ENCODE measurements at regions not wholly inside any gene's neighbourhood (a gene's known extent, or its start where the extent isn't known, plus 50 kb on each side); places are given as distances from the start of the nearest gene placed in this dataset.

DNA sequence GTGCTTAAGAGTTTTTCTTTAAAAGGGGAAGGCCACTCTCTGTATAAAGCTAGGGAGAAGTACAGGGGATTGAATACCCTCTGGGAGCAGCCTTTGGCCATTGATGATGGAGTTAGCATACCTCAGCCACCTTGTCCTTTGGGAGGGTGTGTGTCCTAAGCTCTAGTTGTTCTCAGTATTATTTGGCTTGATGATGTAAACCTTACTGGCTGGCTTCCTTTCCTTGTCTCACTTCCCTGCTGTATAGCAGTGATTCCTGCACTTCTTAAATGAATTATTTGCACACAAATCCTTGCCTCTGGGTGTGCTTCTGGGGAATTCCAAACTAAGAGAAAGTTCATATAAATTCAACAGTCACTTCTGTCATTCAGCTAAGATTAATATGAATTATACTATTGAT is 234.9 kb upstream of the RIOK2 start (continued):
- TF ChIP-seq, protein P1, sequence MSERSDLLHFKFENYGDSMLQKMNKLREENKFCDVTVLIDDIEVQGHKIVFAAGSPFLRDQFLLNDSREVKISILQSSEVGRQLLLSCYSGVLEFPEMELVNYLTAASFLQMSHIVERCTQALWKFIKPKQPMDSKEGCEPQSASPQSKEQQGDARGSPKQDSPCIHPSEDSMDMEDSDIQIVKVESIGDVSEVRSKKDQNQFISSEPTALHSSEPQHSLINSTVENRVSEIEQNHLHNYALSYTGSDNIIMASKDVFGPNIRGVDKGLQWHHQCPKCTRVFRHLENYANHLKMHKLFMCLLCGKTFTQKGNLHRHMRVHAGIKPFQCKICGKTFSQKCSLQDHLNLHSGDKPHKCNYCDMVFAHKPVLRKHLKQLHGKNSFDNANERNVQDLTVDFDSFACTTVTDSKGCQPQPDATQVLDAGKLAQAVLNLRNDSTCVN (tag by site-specific recombination; optimal IDR thresholded peaks at IDR 0.05), result no peak
- no peak for TF ChIP-seq EGR2 (tag by site-specific recombination; IDR thresholded peaks at IDR 0.05; ENCODE audit: low read depth)
- TF ChIP-seq KLF1 (tag by site-specific recombination; IDR thresholded peaks at IDR 0.05), result no peak
- no peak for TF ChIP-seq ZNF157 (tag by site-specific recombination; IDR thresholded peaks at IDR 0.05)
- TF ChIP-seq, protein P2, sequence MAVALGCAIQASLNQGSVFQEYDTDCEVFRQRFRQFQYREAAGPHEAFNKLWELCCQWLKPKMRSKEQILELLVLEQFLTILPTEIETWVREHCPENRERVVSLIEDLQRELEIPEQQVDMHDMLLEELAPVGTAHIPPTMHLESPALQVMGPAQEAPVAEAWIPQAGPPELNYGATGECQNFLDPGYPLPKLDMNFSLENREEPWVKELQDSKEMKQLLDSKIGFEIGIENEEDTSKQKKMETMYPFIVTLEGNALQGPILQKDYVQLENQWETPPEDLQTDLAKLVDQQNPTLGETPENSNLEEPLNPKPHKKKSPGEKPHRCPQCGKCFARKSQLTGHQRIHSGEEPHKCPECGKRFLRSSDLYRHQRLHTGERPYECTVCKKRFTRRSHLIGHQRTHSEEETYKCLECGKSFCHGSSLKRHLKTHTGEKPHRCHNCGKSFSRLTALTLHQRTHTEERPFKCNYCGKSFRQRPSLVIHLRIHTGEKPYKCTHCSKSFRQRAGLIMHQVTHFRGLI (tag by site-specific recombination; IDR thresholded peaks at IDR 0.05), result no peak
- TF ChIP-seq ZNF514 (tag by site-specific recombination; IDR thresholded peaks at IDR 0.05), result no peak
- TF ChIP-seq ZNF16 (tag by site-specific recombination; IDR thresholded peaks at IDR 0.05; ENCODE audit: low read depth), result no peak
- no peak for TF ChIP-seq GFI1B (tag by site-specific recombination; IDR thresholded peaks at IDR 0.05)
- no peak for TF ChIP-seq ZBTB7A (tag by site-specific recombination; IDR thresholded peaks at IDR 0.05; ENCODE audit: low read depth)
- TF ChIP-seq MYNN (tag by site-specific recombination; IDR thresholded peaks at IDR 0.05; ENCODE audit: borderline replicate concordance), result no peak
- no peak for TF ChIP-seq PRDM6 (tag by site-specific recombination; IDR thresholded peaks at IDR 0.05)

DNA sequence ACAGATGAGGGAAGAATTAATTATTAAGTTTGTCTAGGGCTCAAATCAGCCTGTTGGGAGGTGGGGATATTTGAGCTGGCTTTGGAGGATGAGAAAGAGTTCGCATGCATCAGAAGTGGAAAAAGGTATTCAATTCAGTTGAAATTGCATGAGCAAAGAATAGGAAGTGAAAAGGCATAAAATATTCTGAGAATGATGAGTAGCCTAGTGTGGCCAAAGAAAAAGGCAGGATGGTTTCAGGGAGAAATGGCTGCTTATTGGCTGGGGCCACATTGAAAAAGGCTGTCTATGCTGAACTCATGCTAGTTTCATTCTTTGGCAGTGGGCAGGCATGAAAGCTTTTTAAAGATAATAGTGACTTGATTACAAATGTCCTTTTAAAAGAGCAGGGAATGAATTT is 235.4 kb upstream of the RIOK2 start:
- Histone ChIP-seq H3K4me1 (ENCODE audit: control insufficient read depth, insufficient read depth, low read length) (no peaks in the 10 kb centered on the region), H3K9me3 (ENCODE audit: control insufficient read depth, insufficient read depth, low read depth, low read length) (no peaks in the 10 kb centered on the region), H3K27ac (ENCODE audit: extremely low read depth, low read depth, low read length) (no peak overlapping the region), H3K4me3 (ENCODE audit: low read depth, low read length) (no peak overlapping the region), H3K36me3 (ENCODE audit: control insufficient read depth in 2 of 2, insufficient read depth in 1 of 2, low read length in 2 of 2) (no peaks in the 10 kb centered on the region)
- ChIA-PET CTCF (interaction anchor here (0.6 to 0.7 kb wide), 2 partner anchors 107 to 1296 kb away, joined by 3 read pairs; no protein-coding TSS in a partner anchor), POLR2A (no interaction called here)
- no peak for TF ChIP-seq ZNF146 (tag by site-specific recombination; IDR thresholded peaks at IDR 0.05)
- no peak for TF ChIP-seq ZNF433 (tag by site-specific recombination; IDR thresholded peaks at IDR 0.05; ENCODE audit: low read depth)
- TF ChIP-seq ZNF558 (tag by site-specific recombination; IDR thresholded peaks at IDR 0.05), result no peak
- TF ChIP-seq ZNF248 (tag by site-specific recombination; IDR thresholded peaks at IDR 0.05), result no peak
- no peak for TF ChIP-seq REST (tag by site-specific recombination; IDR thresholded peaks at IDR 0.05)
- no peak for TF ChIP-seq ZNF18 (tag by site-specific recombination; IDR thresholded peaks at IDR 0.05)
- TF ChIP-seq KLF10 (tag by site-specific recombination; IDR thresholded peaks at IDR 0.05), result no peak
- TF ChIP-seq ZNF830 (tag by site-specific recombination; IDR thresholded peaks at IDR 0.05; ENCODE audit: low read depth), result no peak
- no peak for TF ChIP-seq ZNF350 (tag by site-specific recombination; IDR thresholded peaks at IDR 0.05)
- TF ChIP-seq ZNF843 (tag by site-specific recombination; IDR thresholded peaks at IDR 0.05), result no peak
- no peak for TF ChIP-seq MZF1 (tag by site-specific recombination; IDR thresholded peaks at IDR 0.05; ENCODE audit: borderline replicate concordance)
- no peak for TF ChIP-seq SP7 (tag by site-specific recombination; IDR thresholded peaks at IDR 0.05)
- no peak for TF ChIP-seq ZNF426 (tag by site-specific recombination; IDR thresholded peaks at IDR 0.05)
- TF ChIP-seq ZNF292 (tag by site-specific recombination; IDR thresholded peaks at IDR 0.05; ENCODE audit: borderline replicate concordance, low read depth), result no peak
- TF ChIP-seq ZNF626 (tag by site-specific recombination; IDR thresholded peaks at IDR 0.05), result no peak
- no peak for TF ChIP-seq ZNF549 (tag by site-specific recombination; IDR thresholded peaks at IDR 0.05)
- TF ChIP-seq ZFP69B (tag by site-specific recombination; IDR thresholded peaks at IDR 0.05), result no peak
- no peak for TF ChIP-seq ZNF677 (tag by site-specific recombination; IDR thresholded peaks at IDR 0.05)
